NCI-H2227 (cell line): ENCODE measurements at regions not wholly inside any gene's neighbourhood (a gene's known extent, or its start where the extent isn't known, plus 50 kb on each side); places are given as distances from the start of the nearest gene placed in this dataset.

Experiments used
- DNase-seq: peaks from one replicate; lab custom pipeline; 2025; ENCODE audit not compliant: unreplicated experiment; lab: John Stamatoyannopoulos, UW

DNA sequence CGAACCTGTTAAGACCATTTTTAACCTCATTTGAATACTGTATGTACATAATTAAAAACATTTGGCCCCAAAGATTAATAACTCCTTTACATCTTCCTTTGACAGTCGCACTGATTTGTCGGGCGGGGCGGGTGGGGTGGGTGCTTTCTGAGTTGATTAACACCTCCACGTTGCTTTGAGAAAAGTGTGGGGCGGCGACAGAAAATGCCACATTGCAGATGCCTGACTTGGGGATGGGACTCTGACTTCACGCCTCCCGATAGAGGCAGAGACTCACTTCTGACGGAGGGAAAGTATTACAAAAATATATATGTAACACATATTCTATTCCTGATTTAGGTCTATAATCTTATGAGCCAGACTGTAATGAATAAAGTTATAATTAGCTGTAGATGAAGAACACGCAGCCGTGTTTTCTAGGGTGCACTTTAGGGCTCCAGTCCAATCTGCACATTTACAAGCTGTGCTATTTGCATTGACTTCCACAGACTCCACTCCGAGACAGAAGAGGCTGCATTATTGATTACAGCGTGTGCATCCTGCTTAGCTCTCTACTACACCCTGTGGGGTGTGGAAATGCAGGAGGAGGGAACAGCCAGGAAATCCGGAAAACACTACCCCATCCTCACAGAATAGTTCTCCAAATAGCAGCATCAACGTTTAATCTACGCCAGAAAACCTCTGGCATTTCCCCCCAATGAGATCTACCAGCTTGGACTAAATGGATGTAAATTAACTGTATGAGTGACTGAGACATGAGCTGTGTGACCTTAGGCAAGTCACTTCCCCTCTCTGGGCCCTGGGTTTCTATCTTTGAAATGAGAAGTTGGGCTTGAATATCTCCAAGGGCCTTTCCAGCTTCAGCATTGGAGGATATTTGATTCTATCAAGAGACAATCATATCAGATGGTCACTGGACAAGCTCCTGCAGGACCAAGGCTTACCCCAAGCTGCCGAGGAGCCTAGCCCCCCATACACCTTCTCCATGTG lies 308.0 kb downstream of the RRAGC start:
- no peak for DNase-seq

DNA sequence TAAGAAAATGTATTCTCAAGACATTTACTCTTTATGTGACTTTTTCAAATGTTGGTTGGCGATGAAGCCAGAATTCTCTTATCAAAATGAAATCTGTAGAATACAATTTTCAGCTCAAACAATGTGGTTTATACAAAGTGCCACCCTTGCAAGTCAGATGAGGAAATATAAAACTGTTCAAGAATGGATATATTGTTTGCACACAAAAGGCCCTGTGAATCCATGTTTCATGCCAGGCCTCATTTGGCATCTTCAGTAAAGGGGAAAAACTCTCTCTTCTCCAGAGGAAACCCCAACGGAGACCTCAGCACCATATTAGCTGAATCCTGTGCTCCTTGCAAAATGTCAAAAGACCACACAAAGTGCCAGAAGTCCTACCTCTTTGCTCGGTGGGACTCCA lies 310.4 kb downstream of the RRAGC start:
- no peak for DNase-seq

GRCh38 chr1:38547321-38547720 lies 312.3 kb downstream of the RRAGC start:
- DNase-seq, result no peak

DNA sequence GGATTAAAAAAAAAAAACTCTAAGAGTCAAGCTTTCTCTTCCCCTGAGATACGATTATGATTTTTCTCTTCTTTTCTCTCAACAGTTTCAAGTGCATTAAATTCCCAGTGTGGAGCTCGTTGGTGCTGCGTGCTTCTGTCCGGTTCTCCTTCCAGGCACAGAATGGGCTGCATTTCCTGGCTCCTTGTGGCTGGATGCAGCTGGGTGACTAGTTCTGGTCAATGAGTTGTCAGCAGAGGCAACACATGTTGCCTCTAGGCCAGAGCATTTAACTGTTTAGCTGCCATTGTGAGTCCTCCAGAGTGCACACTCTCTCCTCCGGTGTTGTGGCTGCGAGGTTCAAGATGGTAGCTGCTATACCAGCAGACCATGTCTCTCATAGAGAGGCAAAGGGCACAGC lies 312.9 kb downstream of the RRAGC start:
- DNase-seq, result no peak

DNA sequence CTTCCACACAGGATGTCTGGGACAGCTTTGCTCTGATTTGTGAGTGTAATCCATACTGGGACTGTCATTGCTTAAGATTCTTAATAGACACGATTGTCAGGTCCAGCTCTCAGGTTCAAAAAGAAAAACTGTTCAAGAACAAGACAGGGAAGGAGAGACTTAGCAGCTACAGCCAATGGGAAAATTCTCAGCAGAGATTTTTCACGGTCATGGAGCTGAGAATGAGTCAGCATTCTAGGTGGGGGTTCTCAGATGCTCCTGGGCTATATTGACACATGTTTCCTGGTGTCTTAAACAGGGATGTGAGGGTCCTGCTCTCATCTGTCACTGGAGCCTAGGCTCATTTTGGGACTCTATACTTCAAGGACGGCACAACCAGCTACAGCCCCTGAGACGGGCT lies 318.3 kb downstream of the RRAGC start:
- DNase-seq, result no peak

DNA sequence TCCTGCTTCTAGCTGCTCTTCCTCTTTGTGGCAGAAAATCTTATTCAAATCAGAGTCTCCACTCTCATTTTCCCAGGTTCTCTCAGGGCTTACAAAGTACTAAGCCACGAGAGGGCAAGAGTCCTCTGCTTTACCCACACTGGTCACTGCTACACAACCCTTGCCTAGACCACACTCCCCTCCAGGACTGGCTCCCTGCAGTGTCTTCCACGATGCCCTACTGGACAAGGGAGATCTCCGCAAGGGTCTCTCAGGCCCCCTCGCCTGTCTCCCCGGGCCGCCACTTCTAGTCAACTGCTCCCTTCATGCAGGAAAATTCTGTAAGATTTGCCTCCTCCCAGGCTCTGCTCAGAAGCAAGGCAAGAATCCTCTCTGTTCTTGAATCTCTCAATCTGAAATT lies 319.6 kb downstream of the RRAGC start:
- DNase-seq, result no peak

GRCh38 chr1:38538834-38539233 lies 320.7 kb downstream of the RRAGC start:
- DNase-seq, result no peak

DNA sequence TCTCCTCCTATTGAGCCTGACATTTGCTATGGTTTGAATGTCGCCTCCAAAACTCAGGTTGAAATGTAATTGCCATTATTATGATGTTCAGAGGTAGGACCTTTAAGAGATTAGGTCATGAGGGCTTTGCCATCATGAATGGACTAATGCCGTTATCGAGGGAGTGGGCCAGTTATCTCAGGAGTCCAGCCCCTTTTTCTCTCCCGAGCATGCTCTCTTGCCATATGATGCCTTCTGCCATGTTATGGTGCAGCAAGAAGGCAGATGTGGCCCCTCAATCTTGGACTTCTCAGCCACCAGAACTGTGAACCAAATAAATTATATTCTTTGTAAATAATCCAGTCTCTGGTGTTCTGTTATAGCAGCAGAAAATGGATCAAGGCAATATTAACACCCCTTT lies 323.5 kb downstream of the RRAGC start:
- no peak for DNase-seq

DNA sequence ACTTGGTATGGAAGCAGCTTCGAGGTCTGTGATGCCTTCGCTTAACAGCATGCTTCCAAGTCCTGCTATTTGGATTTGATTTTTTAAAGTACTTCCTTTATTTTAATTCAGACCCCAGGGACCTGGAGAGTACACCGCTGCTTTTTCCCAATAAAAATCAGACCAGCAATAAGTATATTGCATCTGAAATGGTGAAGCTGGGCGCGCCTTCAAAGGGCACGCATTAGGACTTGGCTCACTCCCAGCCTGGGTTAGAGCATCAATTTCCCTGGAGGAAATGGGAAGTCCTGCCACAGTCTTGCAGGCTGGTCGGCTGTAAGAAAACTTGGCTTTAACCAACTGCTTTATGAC lies 325.1 kb downstream of the RRAGC start:
- DNase-seq, result no peak

GRCh38 chr1:38533772-38534472 lies 325.6 kb downstream of the RRAGC start:
- no peak for DNase-seq

GRCh38 chr1:38530957-38531356 lies 328.6 kb downstream of the RRAGC start:
- DNase-seq, result no peak

DNA sequence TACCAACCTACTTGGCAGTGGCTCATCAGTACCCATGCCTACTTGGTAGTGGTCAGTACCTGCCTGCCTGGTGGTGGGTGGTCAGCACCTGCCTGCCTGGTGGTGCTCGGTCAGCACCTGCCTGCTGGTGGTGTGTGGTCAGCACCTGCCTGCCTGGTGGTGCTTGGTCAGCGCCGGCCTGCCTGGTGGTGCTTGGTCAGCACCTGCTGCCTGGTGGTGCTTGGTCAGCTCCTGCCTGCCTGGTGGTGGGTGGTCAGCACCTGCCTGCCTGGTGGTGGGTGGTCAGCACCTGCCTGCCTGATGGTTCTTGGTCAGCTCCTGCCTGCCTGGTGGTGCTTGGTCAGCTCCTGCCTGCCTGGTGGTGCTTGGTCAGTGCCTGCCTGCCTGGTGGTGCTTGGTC lies 329.6 kb downstream of the RRAGC start:
- DNase-seq, result no peak

DNA sequence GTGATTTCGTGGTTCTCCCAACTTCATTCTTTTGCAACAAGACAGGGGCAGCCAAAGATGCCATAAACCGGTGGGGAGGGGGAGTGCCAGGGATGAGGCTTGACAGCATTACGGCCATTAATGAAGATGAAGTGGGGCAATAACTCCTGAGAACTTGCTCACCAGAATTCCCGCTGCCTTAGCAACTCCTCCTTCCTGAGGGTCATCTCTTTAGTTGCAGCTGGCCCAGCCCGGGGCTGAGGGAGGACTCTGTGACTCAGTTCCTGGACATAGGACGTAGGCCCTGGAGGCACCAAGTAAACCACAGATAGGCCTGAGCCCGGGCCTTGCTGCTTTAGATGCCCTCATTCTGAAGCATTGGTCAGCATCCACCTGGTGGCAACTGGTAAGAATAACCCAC lies 330.2 kb downstream of the RRAGC start:
- DNase-seq, result no peak

GRCh38 chr1:38528623-38529022 lies 330.9 kb downstream of the RRAGC start:
- no peak for DNase-seq

DNA sequence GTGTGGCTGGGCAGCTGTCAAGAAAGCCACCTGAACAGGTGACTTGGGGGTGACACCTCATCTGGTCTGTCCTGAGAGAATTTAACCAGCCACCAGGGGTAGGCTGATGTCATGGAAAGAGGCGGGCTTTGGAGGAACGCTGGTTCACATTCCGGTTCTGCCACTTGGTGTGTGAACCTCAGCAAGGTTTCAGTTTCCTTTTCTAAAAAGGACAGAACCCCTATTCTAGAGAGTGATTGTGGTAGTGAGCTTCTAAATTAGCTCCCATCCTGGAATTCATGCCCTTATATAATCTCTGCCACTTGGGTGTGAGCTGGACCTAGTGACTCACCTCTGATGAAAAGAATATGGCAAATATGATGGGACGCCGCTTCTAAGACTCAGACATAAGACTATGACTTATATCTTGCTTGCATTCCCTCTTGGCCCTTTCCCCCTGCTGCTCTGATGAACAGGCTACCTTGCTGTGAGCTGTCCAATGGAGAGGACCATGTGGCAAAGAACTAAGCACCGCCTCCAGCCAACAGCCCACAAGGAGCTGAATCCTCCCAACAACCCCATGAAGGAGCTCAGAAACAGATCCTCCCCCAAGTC lies 332.1 kb downstream of the RRAGC start:
- no peak for DNase-seq

DNA sequence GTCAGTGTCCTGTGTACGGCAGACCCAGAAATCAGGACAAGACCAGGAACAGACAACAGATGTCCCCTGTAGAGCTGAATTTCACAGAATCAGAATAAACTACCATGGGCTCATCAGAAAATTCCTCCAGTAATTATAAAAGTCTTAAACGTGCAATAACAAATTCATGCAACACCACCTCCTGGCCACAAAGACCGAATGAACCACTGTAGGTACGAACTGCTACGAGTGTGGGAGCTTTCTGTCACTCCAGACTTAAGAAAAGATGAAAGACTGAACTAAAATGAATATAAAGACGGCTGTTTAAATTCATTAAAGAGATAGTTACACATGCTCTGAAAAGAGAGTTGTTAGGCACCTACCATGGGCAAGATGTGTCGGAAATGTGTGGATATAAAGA lies 333.5 kb downstream of the RRAGC start:
- DNase-seq, result no peak

DNA sequence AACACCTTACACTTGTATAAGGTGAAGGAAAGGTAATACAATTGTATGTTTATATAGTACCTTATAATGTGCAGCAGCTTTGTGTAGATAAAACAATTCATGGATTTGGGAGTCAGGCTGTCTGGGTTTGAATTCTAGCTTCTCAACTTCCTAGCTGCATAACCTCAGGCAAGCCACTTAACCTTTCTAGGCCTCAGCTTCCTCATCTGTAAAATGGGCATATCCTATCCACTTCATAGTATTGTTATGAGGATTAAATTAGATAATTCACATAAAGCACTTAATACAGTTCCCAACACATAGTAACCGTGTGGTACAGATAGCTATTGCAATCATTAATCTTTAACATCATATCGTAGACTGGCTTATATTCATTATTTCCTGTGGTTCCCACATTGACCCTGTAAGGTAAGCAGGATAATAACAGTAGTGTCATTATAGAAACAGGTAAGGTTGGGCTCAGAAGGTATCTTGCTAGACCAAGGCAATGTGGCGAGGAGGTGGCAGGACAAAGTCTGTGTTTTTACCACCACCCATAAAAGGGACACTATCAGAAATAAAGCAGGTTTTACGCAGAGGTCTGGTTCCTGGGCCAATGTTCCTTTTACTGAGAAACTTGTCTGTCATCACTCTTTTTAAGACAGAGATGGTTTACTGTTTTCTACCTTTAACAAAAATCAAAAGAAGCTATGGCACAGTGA lies 334.1 kb downstream of the RRAGC start:
- DNase-seq, result no peak

- DNase-seq, result no peak
Measured at GRCh38 chr1:38524025-38524641, 335.4 kb downstream of the RRAGC start.

DNA sequence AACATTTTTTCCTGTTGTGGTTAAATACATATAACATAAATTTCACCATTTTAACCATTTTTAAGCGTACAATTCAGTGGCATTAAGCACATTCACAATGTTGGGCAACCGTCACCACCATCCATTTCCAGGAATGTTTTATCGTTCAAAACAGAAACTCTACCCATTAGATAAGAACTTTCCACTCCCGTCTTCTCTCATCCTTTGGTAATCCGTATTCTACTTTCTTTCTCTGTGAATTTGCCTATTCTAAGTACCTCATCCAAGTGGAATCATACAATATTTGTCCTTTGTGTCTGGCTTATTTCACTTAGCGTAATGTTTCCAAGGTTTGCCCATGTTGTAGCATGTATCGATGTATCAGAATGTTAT lies 336.0 kb downstream of the RRAGC start:
- DNase-seq, result no peak

DNA sequence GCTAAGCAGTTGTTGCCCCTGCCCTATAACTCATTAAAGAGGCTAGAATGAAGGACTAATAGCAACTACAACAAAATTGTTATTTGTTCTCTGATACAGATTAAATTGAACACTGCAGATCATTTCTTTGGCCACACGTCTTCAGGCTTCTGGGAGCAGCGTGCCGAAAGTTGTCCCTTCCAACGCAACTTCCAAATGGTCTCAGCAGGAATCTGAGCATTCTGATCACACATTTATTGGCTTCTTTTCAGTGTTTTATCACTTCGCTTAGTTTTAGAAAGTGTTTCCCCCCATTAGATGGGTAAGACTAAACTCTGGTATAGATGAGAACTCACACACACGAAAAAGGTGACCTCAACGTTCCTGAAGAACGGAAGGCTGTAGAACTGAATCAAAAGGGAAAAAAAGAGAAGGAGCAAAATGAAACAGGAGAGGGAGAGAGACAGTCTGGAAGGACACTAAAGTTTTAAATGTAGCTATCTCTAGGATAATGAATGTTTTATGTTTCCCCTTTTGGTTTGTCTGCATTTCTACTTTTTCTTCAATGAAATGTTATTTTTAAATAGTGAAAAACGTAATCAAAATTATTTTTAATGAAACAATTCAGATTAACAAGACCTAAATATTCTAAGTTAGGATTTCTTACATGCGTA lies 336.5 kb downstream of the RRAGC start:
- DNase-seq, result no peak

DNA sequence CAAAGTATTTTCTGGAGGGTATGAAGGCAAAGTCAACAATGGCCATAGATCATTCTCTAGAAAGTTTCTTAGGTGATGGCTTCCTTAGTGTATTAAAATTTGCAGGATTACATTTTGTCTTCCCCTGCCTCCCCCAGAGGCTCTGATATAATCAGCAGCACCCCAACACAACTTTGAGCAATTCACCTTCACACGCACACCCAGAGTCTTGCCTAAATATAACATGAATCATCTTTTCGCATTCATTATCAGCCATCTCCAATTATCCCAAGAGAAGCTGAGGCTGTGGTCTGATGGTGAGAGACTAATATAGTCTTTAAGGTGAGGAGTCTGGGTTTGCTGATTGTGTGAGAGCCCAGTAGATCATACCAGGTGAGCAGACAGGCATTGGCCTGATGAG lies 343.0 kb downstream of the RRAGC start:
- DNase-seq, result no peak
